ENCODE measurements at regions not wholly inside any gene's neighbourhood (a gene's known extent, or its start where the extent isn't known, plus 50 kb on each side); places are given as distances from the start of the nearest gene placed in this dataset.

- no peak for TF ChIP-seq CTCF (IDR thresholded peaks at IDR 0.05)
- TF ChIP-seq REST (IDR thresholded peaks at IDR 0.05; ENCODE audit: insufficient read depth in 1 of 2, low read depth in 2 of 2, low read length in 1 of 2), result no peak
- no peak for TF ChIP-seq POLR2AphosphoS5 (IDR thresholded peaks at IDR 0.05; ENCODE audit: low read depth, low read length)
- no peak for TF ChIP-seq SIN3A (IDR thresholded peaks at IDR 0.05; ENCODE audit: borderline replicate concordance, insufficient read depth, low read depth, low read length)
Measured at GRCh38 chr2:58922245-58922644, 681.1 kb upstream of the FANCL start.
